ENCODE measurements at regions not wholly inside any gene's neighbourhood (a gene's known extent, or its start where the extent isn't known, plus 50 kb on each side); places are given as distances from the start of the nearest gene placed in this dataset.

- H3K4me3 ChIP-seq (ENCODE audit: low read depth, low read length) = no peak overlapping the region
- DNase-seq (ENCODE audit: low read depth in 4 of 6, low spot score in 6 of 6) = peak in 1 of 6 donors; percentile 31
- H3K4me1 ChIP-seq (ENCODE audit: control insufficient read depth, insufficient read depth, low read length) = no peaks in the 10 kb centered on the region
- no peak overlapping the region for H3K27ac ChIP-seq (ENCODE audit: low read depth, low read length)
- no peaks in the 10 kb centered on the region for H3K9me3 ChIP-seq (ENCODE audit: control insufficient read depth, insufficient read depth, low read length)
- no peaks in the 10 kb centered on the region for H3K27me3 ChIP-seq (ENCODE audit: control insufficient read depth, insufficient read depth, low read length)
- H3K36me3 ChIP-seq (ENCODE audit: control insufficient read depth, insufficient read depth, low read length) = no peaks in the 10 kb centered on the region
- WGBS (ENCODE audit: insufficient coverage) = 50% methylated on average over 4 of the region's 6 CpGs
Measured at GRCh38 chr2:207412787-207413310, 116.9 kb upstream of the CREB1 start.

GRCh38 chr2:207413376-207413907 is 116.3 kb upstream of the CREB1 start:
- WGBS (ENCODE audit: insufficient coverage) = 100% methylated on average over 1 of the region's 5 CpGs
- no peaks in the 10 kb centered on the region for H3K36me3 ChIP-seq (ENCODE audit: control insufficient read depth, insufficient read depth, low read length)
- no peaks in the 10 kb centered on the region for H3K4me1 ChIP-seq (ENCODE audit: control insufficient read depth, insufficient read depth, low read length)
- no peak overlapping the region for H3K4me3 ChIP-seq (ENCODE audit: low read depth, low read length)
- no peak overlapping the region for H3K27ac ChIP-seq (ENCODE audit: low read depth, low read length)
- DNase-seq (ENCODE audit: low read depth in 4 of 6, low spot score in 6 of 6) = no peak
- no peaks in the 10 kb centered on the region for H3K9me3 ChIP-seq (ENCODE audit: control insufficient read depth, insufficient read depth, low read length)
- no peaks in the 10 kb centered on the region for H3K27me3 ChIP-seq (ENCODE audit: control insufficient read depth, insufficient read depth, low read length)

- H3K27me3 ChIP-seq (ENCODE audit: control insufficient read depth, insufficient read depth, low read length) = no peaks in the 10 kb centered on the region
- WGBS (ENCODE audit: insufficient coverage) = 73% methylated on average over 2 of the region's 3 CpGs
Measured at GRCh38 chr2:207416111-207416510, 113.7 kb upstream of the CREB1 start.

GRCh38 chr2:207416900-207417299 is 112.9 kb upstream of the CREB1 start:
- no peaks in the 10 kb centered on the region for H3K9me3 ChIP-seq (ENCODE audit: control insufficient read depth, insufficient read depth, low read length)
- DNase-seq (ENCODE audit: low read depth in 4 of 6, low spot score in 6 of 6) = no peak
- no peaks in the 10 kb centered on the region for H3K4me1 ChIP-seq (ENCODE audit: control insufficient read depth, insufficient read depth, low read length)
- no peak overlapping the region for H3K27ac ChIP-seq (ENCODE audit: low read depth, low read length)
- H3K27me3 ChIP-seq (ENCODE audit: control insufficient read depth, insufficient read depth, low read length) = no peaks in the 10 kb centered on the region
- no peak overlapping the region for H3K4me3 ChIP-seq (ENCODE audit: low read depth, low read length)
- H3K36me3 ChIP-seq (ENCODE audit: control insufficient read depth, insufficient read depth, low read length) = no peaks in the 10 kb centered on the region
- WGBS (ENCODE audit: insufficient coverage) = no CpG with 5 or more reads among the region's 2 CpGs

More at GRCh38 chr2:207416111-207416510, 113.7 kb upstream of the CREB1 start:
- no peak for DNase-seq (ENCODE audit: low read depth in 4 of 6, low spot score in 6 of 6)
- H3K9me3 ChIP-seq (ENCODE audit: control insufficient read depth, insufficient read depth, low read length) = no peaks in the 10 kb centered on the region
- no peak overlapping the region for H3K4me3 ChIP-seq (ENCODE audit: low read depth, low read length)
- H3K27ac ChIP-seq (ENCODE audit: low read depth, low read length) = no peak overlapping the region
- no peaks in the 10 kb centered on the region for H3K4me1 ChIP-seq (ENCODE audit: control insufficient read depth, insufficient read depth, low read length)
- no peaks in the 10 kb centered on the region for H3K36me3 ChIP-seq (ENCODE audit: control insufficient read depth, insufficient read depth, low read length)

GRCh38 chr2:207417301-207417718 is 112.5 kb upstream of the CREB1 start:
- Histone ChIP-seq H3K36me3 (ENCODE audit: control insufficient read depth, insufficient read depth, low read length) (no peaks in the 10 kb centered on the region), H3K4me1 (ENCODE audit: control insufficient read depth, insufficient read depth, low read length) (no peaks in the 10 kb centered on the region), H3K27ac (ENCODE audit: low read depth, low read length) (no peak overlapping the region), H3K9me3 (ENCODE audit: control insufficient read depth, insufficient read depth, low read length) (no peaks in the 10 kb centered on the region), H3K4me3 (ENCODE audit: low read depth, low read length) (no peak overlapping the region), H3K27me3 (ENCODE audit: control insufficient read depth, insufficient read depth, low read length) (no peaks in the 10 kb centered on the region)
- no peak for DNase-seq (ENCODE audit: low read depth in 4 of 6, low spot score in 6 of 6)
- 86% methylated on average over 3 of the region's 3 CpGs for WGBS (ENCODE audit: insufficient coverage)

GRCh38 chr2:207418419-207418818 is 111.3 kb upstream of the CREB1 start:
- no peaks in the 10 kb centered on the region for H3K4me1 ChIP-seq (ENCODE audit: control insufficient read depth, insufficient read depth, low read length)
- no peak overlapping the region for H3K27ac ChIP-seq (ENCODE audit: low read depth, low read length)
- H3K36me3 ChIP-seq (ENCODE audit: control insufficient read depth, insufficient read depth, low read length) = no peaks in the 10 kb centered on the region
- no peaks in the 10 kb centered on the region for H3K9me3 ChIP-seq (ENCODE audit: control insufficient read depth, insufficient read depth, low read length)
- H3K27me3 ChIP-seq (ENCODE audit: control insufficient read depth, insufficient read depth, low read length) = no peaks in the 10 kb centered on the region
- WGBS (ENCODE audit: insufficient coverage) = no CpG with 5 or more reads among the region's 4 CpGs
- DNase-seq (ENCODE audit: low read depth in 4 of 6, low spot score in 6 of 6) = peak in 2 of 6 donors; percentile 33 to 79
- no peak overlapping the region for H3K4me3 ChIP-seq (ENCODE audit: low read depth, low read length)

- no peaks in the 10 kb centered on the region for H3K4me1 ChIP-seq (ENCODE audit: control insufficient read depth, insufficient read depth, low read length)
- no peak overlapping the region for H3K27ac ChIP-seq (ENCODE audit: low read depth, low read length)
- no peaks in the 10 kb centered on the region for H3K36me3 ChIP-seq (ENCODE audit: control insufficient read depth, insufficient read depth, low read length)
- H3K27me3 ChIP-seq (ENCODE audit: control insufficient read depth, insufficient read depth, low read length) = no peaks in the 10 kb centered on the region
- H3K9me3 ChIP-seq (ENCODE audit: control insufficient read depth, insufficient read depth, low read length) = no peaks in the 10 kb centered on the region
- DNase-seq (ENCODE audit: low read depth in 4 of 6, low spot score in 6 of 6) = peak in 1 of 6 donors; percentile 43
- no peak overlapping the region for H3K4me3 ChIP-seq (ENCODE audit: low read depth, low read length)
- WGBS (ENCODE audit: insufficient coverage) = 67% methylated on average over 2 of the region's 4 CpGs
Measured at GRCh38 chr2:207419331-207419730, 110.4 kb upstream of the CREB1 start.

GRCh38 chr2:207421671-207422070 is 108.1 kb upstream of the CREB1 start:
- Histone ChIP-seq H3K4me3 (ENCODE audit: low read depth, low read length) (no peak overlapping the region), H3K36me3 (ENCODE audit: control insufficient read depth, insufficient read depth, low read length) (no peaks in the 10 kb centered on the region), H3K4me1 (ENCODE audit: control insufficient read depth, insufficient read depth, low read length) (no peaks in the 10 kb centered on the region), H3K27me3 (ENCODE audit: control insufficient read depth, insufficient read depth, low read length) (no peaks in the 10 kb centered on the region), H3K27ac (ENCODE audit: low read depth, low read length) (no peak overlapping the region), H3K9me3 (ENCODE audit: control insufficient read depth, insufficient read depth, low read length) (no peaks in the 10 kb centered on the region)
- WGBS (ENCODE audit: insufficient coverage) = 61% methylated on average over 6 of the region's 12 CpGs
- DNase-seq (ENCODE audit: low read depth in 4 of 6, low spot score in 6 of 6) = peak in 1 of 6 donors; percentile 78

GRCh38 chr2:207422380-207422779 is 107.4 kb upstream of the CREB1 start:
- Histone ChIP-seq H3K27me3 (ENCODE audit: control insufficient read depth, insufficient read depth, low read length) (no peaks in the 10 kb centered on the region), H3K27ac (ENCODE audit: low read depth, low read length) (no peak overlapping the region), H3K36me3 (ENCODE audit: control insufficient read depth, insufficient read depth, low read length) (no peaks in the 10 kb centered on the region), H3K4me3 (ENCODE audit: low read depth, low read length) (no peak overlapping the region), H3K4me1 (ENCODE audit: control insufficient read depth, insufficient read depth, low read length) (no peaks in the 10 kb centered on the region), H3K9me3 (ENCODE audit: control insufficient read depth, insufficient read depth, low read length) (no peaks in the 10 kb centered on the region)
- no peak for DNase-seq (ENCODE audit: low read depth in 4 of 6, low spot score in 6 of 6)
- 93% methylated on average over 3 of the region's 3 CpGs for WGBS (ENCODE audit: insufficient coverage)

- no peak for DNase-seq (ENCODE audit: low read depth in 4 of 6, low spot score in 6 of 6)
- Histone ChIP-seq H3K27ac (ENCODE audit: low read depth, low read length) (no peak overlapping the region), H3K27me3 (ENCODE audit: control insufficient read depth, insufficient read depth, low read length) (no peaks in the 10 kb centered on the region), H3K4me3 (ENCODE audit: low read depth, low read length) (no peak overlapping the region), H3K9me3 (ENCODE audit: control insufficient read depth, insufficient read depth, low read length) (no peaks in the 10 kb centered on the region), H3K36me3 (ENCODE audit: control insufficient read depth, insufficient read depth, low read length) (no peaks in the 10 kb centered on the region), H3K4me1 (ENCODE audit: control insufficient read depth, insufficient read depth, low read length) (no peaks in the 10 kb centered on the region)
- 40% methylated on average over 1 of the region's 3 CpGs for WGBS (ENCODE audit: insufficient coverage)
Measured at GRCh38 chr2:207423886-207424285, 105.9 kb upstream of the CREB1 start.

Measured in spinal cord (tissue), 9 donors.